Fibroblast of lung (primary cell): ENCODE measurements at regions not wholly inside any gene's neighbourhood (a gene's known extent, or its start where the extent isn't known, plus 50 kb on each side); places are given as distances from the start of the nearest gene placed in this dataset.

ENCODE experiments used
- DNase-seq, 2 donors: peaks; one replicate each; pipeline versions ENCODE4 v3.0.0 to v3.0.0-alpha.2; 2010; ENCODE audit warnings: low read depth in 2 of 2
- H2AFZ ChIP-seq: 2 replicates; pipeline ENCODE4 v1.5.1; 2012; ENCODE audit warnings: low read length, control low read depth, inconsistent platforms
- H3K27ac ChIP-seq: 2 replicates; pipeline ENCODE4 v1.5.1; 2011; ENCODE audit warnings: low read length, control low read depth; ENCODE audit not compliant: insufficient read depth
- H3K27me3 ChIP-seq: 2 replicates; pipeline ENCODE4 v1.5.1; 2011; ENCODE audit warnings: mild to moderate bottlenecking, low read length; ENCODE audit not compliant: control insufficient read depth, insufficient read depth
- H3K36me3 ChIP-seq: 2 replicates; pipeline ENCODE4 v1.5.1; 2011; ENCODE audit warnings: low read length; ENCODE audit not compliant: control insufficient read depth, insufficient read depth
- H3K4me1 ChIP-seq: 2 replicates; pipeline ENCODE4 v1.5.1; 2011; ENCODE audit warnings: low read length; ENCODE audit not compliant: control insufficient read depth, insufficient read depth; ENCODE audit errors: extremely low read depth
- H3K4me2 ChIP-seq: 2 replicates; pipeline ENCODE4 v1.5.1; 2011; ENCODE audit warnings: low read length, control low read depth; ENCODE audit not compliant: insufficient read depth; ENCODE audit errors: extremely low read depth
- H3K4me3 ChIP-seq, 4 experiments: fragments of 200-600 bp in 1 of 4; sonication (generic) in 1 of 4; replicated peaks in 1 of 4; 2 replicates each; pipeline ENCODE4 v1.5.1; 2011 to 2016; ENCODE audit warnings: low read length in 4 of 4, low read depth in 3 of 4, mild to moderate bottlenecking in 3 of 4, control low read depth in 2 of 4, inconsistent platforms in 1 of 4, mixed read lengths in 1 of 4; ENCODE audit not compliant: insufficient read depth in 1 of 4; ENCODE audit errors: control extremely low read depth in 1 of 4
- H3K79me2 ChIP-seq: 2 replicates; pipeline ENCODE4 v1.5.1; 2012; ENCODE audit warnings: mild to moderate bottlenecking, low read length, inconsistent platforms; ENCODE audit not compliant: control insufficient read depth, insufficient read depth
- H3K9ac ChIP-seq: 2 replicates; pipeline ENCODE4 v1.5.1; 2011; ENCODE audit warnings: mild to moderate bottlenecking, low read length, control low read depth; ENCODE audit not compliant: insufficient read depth
- H3K9me3 ChIP-seq: 2 replicates; pipeline ENCODE4 v1.5.1; 2012; ENCODE audit warnings: low read depth, low read length; ENCODE audit not compliant: control insufficient read depth, insufficient read depth
- H4K20me1 ChIP-seq: 2 replicates; pipeline ENCODE4 v1.5.1; 2011; ENCODE audit warnings: low read length; ENCODE audit not compliant: control insufficient read depth, insufficient read depth; ENCODE audit errors: extremely low read depth
- CTCF ChIP-seq, 2 donors: IDR thresholded peaks in 1 of 2; conservative IDR thresholded peaks in 1 of 2; 1 replicate in 1 of 2; 2 replicates in 1 of 2; pipeline ENCODE4 v1.5.1; 2011 to 2012; ENCODE audit warnings: low read length in 2 of 2, control low read depth in 1 of 2, inconsistent platforms in 1 of 2, low read depth in 1 of 2, mild to moderate bottlenecking in 1 of 2
- EZH2 ChIP-seq: IDR thresholded peaks from 2 replicates; pipeline ENCODE4 v1.5.1; 2012; ENCODE audit warnings: low read length, control low read depth, mild to moderate bottlenecking; ENCODE audit errors: missing control alignments

- Histone ChIP-seq H3K4me1 (no peaks in the 10 kb centered on the region), H3K4me3 (no peak overlapping the region), H3K4me2 (no peak overlapping the region), H3K9me3 (no peaks in the 10 kb centered on the region), H3K9ac (no peak overlapping the region), H3K36me3 (no peaks in the 10 kb centered on the region), H2AFZ (no peak overlapping the region), H3K79me2 (no peaks in the 10 kb centered on the region), H4K20me1 (no peaks in the 10 kb centered on the region), H3K27me3 (no peaks in the 10 kb centered on the region), H3K27ac (no peak overlapping the region)
- TF ChIP-seq EZH2 = no peak
- TF ChIP-seq CTCF (conservative IDR thresholded peaks at IDR 0.05 in 1 of 2, IDR thresholded peaks at IDR 0.05 in 1 of 2; ENCODE audit: low read depth in 1 of 2, low read length in 2 of 2) = no peak
- DNase-seq = no peak
These were observed 184.1 kb downstream of the CALCRL start for GRCh38 chr2:187263675-187264560.

- Histone ChIP-seq H3K9me3 (no peaks in the 10 kb centered on the region), H3K27me3 (no peaks in the 10 kb centered on the region), H3K4me2 (no peak overlapping the region), H3K79me2 (no peaks in the 10 kb centered on the region), H3K27ac (no peak overlapping the region), H3K36me3 (no peaks in the 10 kb centered on the region), H3K4me1 (no peaks in the 10 kb centered on the region), H3K9ac (no peak overlapping the region), H4K20me1 (no peaks in the 10 kb centered on the region), H2AFZ (no peak overlapping the region), H3K4me3 (no peak overlapping the region)
- TF ChIP-seq CTCF (conservative IDR thresholded peaks at IDR 0.05 in 1 of 2, IDR thresholded peaks at IDR 0.05 in 1 of 2; ENCODE audit: low read depth in 1 of 2, low read length in 2 of 2) (no peak), EZH2 (no peak)
- DNase-seq = no peak
These were observed 186.3 kb downstream of the CALCRL start for GRCh38 chr2:187261705-187262104.

DNA sequence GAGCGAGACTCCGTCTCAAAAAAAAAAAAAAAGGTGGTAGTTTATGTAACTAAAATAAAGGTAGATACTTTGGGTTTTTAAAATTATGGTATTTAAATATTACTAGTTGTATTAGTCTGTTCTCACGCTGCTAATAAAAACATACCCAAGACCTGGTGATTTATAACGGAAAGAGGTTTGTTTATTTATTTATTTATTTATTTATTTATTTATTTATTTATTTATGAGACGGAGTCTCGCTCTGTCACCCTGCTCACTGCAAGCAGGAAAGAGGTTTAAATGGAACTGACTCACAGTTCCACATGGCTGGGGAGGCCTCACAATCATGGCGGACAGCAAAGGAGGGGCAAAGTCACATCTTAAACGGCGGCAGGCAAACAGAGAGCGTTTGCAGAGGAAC is 196.0 kb downstream of the CALCRL start:
- Histone ChIP-seq H3K79me2 (no peaks in the 10 kb centered on the region), H3K4me3 (no peak overlapping the region), H3K36me3 (no peaks in the 10 kb centered on the region), H3K27me3 (no peaks in the 10 kb centered on the region), H3K4me1 (no peaks in the 10 kb centered on the region), H3K4me2 (no peak overlapping the region), H2AFZ (no peak overlapping the region), H3K9ac (no peak overlapping the region), H3K9me3 (no peaks in the 10 kb centered on the region), H3K27ac (no peak overlapping the region), H4K20me1 (no peaks in the 10 kb centered on the region)
- no peak for DNase-seq
- TF ChIP-seq EZH2 = no peak
- no peak for TF ChIP-seq CTCF (conservative IDR thresholded peaks at IDR 0.05 in 1 of 2, IDR thresholded peaks at IDR 0.05 in 1 of 2; ENCODE audit: low read depth in 1 of 2, low read length in 2 of 2)
